HG03460 (cell line): ENCODE measurements at regions not wholly inside any gene's neighbourhood (a gene's known extent, or its start where the extent isn't known, plus 50 kb on each side); places are given as distances from the start of the nearest gene placed in this dataset.
"Not testable (repeated sequence)": the region's sequence is repeated elsewhere in the genome, so short reads cannot be mapped to it uniquely, and the experiment has no call there.

Source experiments
- ATAC-seq: cut with Tn5 transposase; IDR thresholded peaks from one replicate; pipeline ENCODE4 v1.9.1; 2021; ENCODE audit not compliant: unreplicated experiment

GRCh38 chr6:82419132-82419581 lies 55.5 kb downstream of the TPBG start:
- ATAC-seq = peak; percentile 93

GRCh38 chr6:82419859-82420258 lies 56.2 kb downstream of the TPBG start:
- ATAC-seq = no peak

GRCh38 chr6:82430611-82431010 lies 67.0 kb downstream of the TPBG start:
- no peak for ATAC-seq

- ATAC-seq = no peak
Measured at GRCh38 chr6:82436740-82437139, 73.1 kb downstream of the TPBG start.

- ATAC-seq = no peak
Measured at GRCh38 chr6:82437701-82438100, 74.1 kb downstream of the TPBG start.

- no peak for ATAC-seq
Measured at GRCh38 chr6:82441047-82441855, 77.6 kb downstream of the TPBG start.

- ATAC-seq = no peak
Measured at GRCh38 chr6:82442061-82442719, 78.6 kb downstream of the TPBG start.

GRCh38 chr6:82458147-82458546 lies 94.5 kb downstream of the TPBG start:
- no peak for ATAC-seq

- no peak for ATAC-seq
Measured at GRCh38 chr6:82458705-82459104, 95.1 kb downstream of the TPBG start.

- no peak for ATAC-seq
Measured at GRCh38 chr6:82461536-82461935, 97.9 kb downstream of the TPBG start.

- no peak for ATAC-seq
Measured at GRCh38 chr6:82467338-82467737, 103.7 kb downstream of the TPBG start.

- not testable (repeated sequence) for ATAC-seq
Measured at GRCh38 chr6:82470123-82470522, 106.5 kb downstream of the TPBG start.

GRCh38 chr6:82475106-82475505 lies 111.5 kb downstream of the TPBG start:
- not testable (repeated sequence) for ATAC-seq

GRCh38 chr6:82484001-82484400 lies 120.4 kb downstream of the TPBG start:
- no peak for ATAC-seq

GRCh38 chr6:82484737-82485626 lies 121.4 kb downstream of the TPBG start:
- ATAC-seq = no peak

GRCh38 chr6:82487895-82488294 lies 124.3 kb downstream of the TPBG start:
- no peak for ATAC-seq

GRCh38 chr6:82488403-82488802 lies 124.8 kb downstream of the TPBG start:
- no peak for ATAC-seq

GRCh38 chr6:82492134-82492533 lies 128.5 kb downstream of the TPBG start:
- ATAC-seq = no peak

GRCh38 chr6:82493467-82493866 lies 129.8 kb downstream of the TPBG start:
- no peak for ATAC-seq

GRCh38 chr6:82494367-82494766 lies 130.8 kb downstream of the TPBG start:
- ATAC-seq = no peak

GRCh38 chr6:82501901-82502300 lies 138.3 kb downstream of the TPBG start:
- not testable (repeated sequence) for ATAC-seq
